ENCODE measurements at regions not wholly inside any gene's neighbourhood (a gene's known extent, or its start where the extent isn't known, plus 50 kb on each side); places are given as distances from the start of the nearest gene placed in this dataset.

DNA sequence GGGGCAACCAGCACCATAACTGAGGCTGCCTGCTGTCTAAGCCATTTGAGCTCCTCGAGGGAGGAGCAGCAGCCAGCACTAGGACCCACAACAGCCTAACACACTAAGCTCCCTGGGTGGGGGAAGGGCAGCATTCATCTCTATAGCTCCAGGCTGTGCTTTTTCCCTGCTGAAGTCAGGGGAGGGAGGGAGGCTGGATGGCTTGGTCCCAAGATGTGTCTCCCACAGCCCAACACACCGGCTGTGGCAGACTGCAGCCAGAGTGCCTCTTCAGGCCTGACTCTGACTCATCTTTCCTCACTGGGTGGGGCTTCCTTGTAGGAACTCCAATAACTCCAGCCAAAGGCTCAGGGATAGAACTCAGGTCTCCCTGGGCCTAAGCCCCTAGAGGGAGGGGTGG lies 296.3 kb downstream of the PRDM2 start:
- TF ChIP-seq CTCF (IDR thresholded peaks at IDR 0.05) (no peak), POLR2AphosphoS5 (IDR thresholded peaks at IDR 0.05) (no peak), EP300 (IDR thresholded peaks at IDR 0.05) (no peak), POLR2A (IDR thresholded peaks at IDR 0.05) (no peak)
